ENCODE measurements at regions not wholly inside any gene's neighbourhood (a gene's known extent, or its start where the extent isn't known, plus 50 kb on each side); places are given as distances from the start of the nearest gene placed in this dataset.
A peak's percentile ranks its signal among the peaks of the same experiment; 100 is the strongest.
"Not testable (repeated sequence)": the region's sequence is repeated elsewhere in the genome, so short reads cannot be mapped to it uniquely, and the experiment has no call there.

DNA sequence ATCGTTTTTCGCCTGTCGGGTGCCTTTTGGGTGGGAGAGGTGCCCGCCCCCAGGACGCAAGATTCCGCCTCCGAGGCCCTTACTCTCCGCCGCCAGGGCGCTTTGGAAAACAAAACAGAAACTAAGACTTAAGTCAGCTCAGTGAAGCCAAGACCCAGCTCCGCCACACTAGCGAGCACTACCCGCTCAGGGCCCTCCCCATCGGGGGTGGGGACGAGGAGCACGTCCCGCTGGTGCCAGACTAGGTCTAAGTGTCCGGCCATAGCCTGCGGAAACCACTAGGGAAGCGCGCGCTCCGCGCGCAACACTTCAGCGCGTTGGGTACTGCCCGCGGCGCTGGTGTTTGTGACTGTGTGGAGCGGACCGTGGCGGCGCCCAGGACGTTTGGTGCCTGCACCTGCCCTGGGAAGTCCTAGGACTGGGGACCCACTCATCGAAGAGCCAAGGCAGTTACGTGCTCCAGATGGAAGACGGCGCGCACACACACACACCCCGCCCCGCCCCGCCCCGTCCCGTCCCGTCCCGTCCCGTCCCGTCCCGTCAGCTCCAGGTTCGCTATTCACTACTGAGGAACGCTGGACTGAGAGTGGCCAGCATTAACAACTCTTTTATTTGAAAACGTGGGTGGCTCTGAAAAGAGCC, 57.6 kb upstream of the BOLA1 start:
- DNase-seq (ENCODE audit: low read depth); in situ Hi-C loops (cut with HindIII; ENCODE audit: low pct_unique_long_range_greater_than_20kb, low sequenced_read_pairs): not testable (repeated sequence)

DNA sequence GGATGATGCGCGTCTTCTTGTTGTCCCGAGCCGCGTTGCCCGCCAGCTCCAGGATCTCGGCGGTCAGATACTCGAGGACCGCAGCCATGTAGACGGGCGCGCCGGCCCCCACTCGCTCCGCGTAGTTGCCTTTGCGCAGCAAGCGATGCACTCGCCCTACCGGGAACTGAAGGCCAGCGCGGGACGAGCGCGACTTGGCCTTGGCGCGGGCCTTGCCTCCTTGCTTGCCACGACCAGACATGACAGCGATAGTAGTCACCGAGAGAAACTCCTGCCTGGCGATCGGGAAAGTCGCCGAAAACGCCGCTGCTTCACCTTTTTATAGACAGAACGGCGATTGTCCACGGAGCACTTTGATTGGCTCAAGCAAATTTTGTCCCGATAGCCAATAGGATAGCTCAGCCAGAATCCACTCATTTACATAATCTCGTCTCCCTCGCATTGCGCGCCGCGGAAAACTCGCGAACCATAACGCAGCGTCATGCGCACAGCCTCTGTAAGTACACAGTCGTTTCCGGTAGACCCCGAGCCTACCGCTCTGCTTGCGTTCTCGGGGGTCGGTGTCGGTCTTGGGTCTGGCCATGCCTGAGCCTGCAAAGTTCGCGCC, 56.8 kb upstream of the BOLA1 start:
- in situ Hi-C loops (cut with HindIII; ENCODE audit: low pct_unique_long_range_greater_than_20kb, low sequenced_read_pairs); DNase-seq (ENCODE audit: low read depth): not testable (repeated sequence)

GRCh38 chr1:149843431-149844041, 55.8 kb upstream of the BOLA1 start:
- peak; percentile 21 for DNase-seq (ENCODE audit: low read depth)
- in situ Hi-C loops (cut with HindIII; ENCODE audit: low pct_unique_long_range_greater_than_20kb, low sequenced_read_pairs) = no loop called here

GRCh38 chr1:149844101-149844500, 55.3 kb upstream of the BOLA1 start:
- in situ Hi-C loops (cut with HindIII; ENCODE audit: low pct_unique_long_range_greater_than_20kb, low sequenced_read_pairs) = no loop called here
- DNase-seq (ENCODE audit: low read depth) = no peak

- no peak for DNase-seq (ENCODE audit: low read depth)
- in situ Hi-C loops (cut with HindIII; ENCODE audit: low pct_unique_long_range_greater_than_20kb, low sequenced_read_pairs) = no loop called here
These were observed 54.6 kb upstream of the BOLA1 start for GRCh38 chr1:149844650-149845255.

DNA sequence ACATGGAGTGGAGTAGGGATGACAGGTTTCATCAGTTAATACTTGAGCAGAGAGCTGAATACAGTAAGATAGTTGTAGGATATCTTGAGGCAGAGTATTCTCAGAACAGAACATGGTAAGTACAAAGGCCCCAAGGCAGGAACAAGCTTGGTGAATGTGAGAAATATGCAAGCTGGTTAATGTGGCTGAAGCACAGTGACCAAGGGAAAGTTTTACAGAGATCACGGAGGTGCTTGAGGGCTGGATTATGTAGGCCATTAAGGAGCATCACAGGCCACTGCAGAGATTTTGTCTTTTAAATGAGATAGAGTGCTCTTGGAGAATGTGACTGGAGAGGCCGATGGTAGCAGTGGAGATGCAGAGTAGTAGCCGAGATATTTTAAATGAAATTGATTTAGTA, 54.0 kb upstream of the BOLA1 start:
- peak; percentile 8 for DNase-seq (ENCODE audit: low read depth)
- in situ Hi-C loops (cut with HindIII; ENCODE audit: low pct_unique_long_range_greater_than_20kb, low sequenced_read_pairs) = no loop called here

GRCh38 chr1:149846042-149846441, 53.3 kb upstream of the BOLA1 start:
- DNase-seq (ENCODE audit: low read depth) = no peak
- in situ Hi-C loops (cut with HindIII; ENCODE audit: low pct_unique_long_range_greater_than_20kb, low sequenced_read_pairs) = no loop called here

- no peak for DNase-seq (ENCODE audit: low read depth)
- in situ Hi-C loops (cut with HindIII; ENCODE audit: low pct_unique_long_range_greater_than_20kb, low sequenced_read_pairs) = no loop called here
These were observed 52.5 kb upstream of the BOLA1 start for GRCh38 chr1:149846593-149847466.

- DNase-seq (ENCODE audit: low read depth) = peak; percentile 21
- in situ Hi-C loops (cut with HindIII; ENCODE audit: low pct_unique_long_range_greater_than_20kb, low sequenced_read_pairs) = no loop called here
These were observed 50.8 kb upstream of the BOLA1 start for GRCh38 chr1:149848340-149849110.

DNA sequence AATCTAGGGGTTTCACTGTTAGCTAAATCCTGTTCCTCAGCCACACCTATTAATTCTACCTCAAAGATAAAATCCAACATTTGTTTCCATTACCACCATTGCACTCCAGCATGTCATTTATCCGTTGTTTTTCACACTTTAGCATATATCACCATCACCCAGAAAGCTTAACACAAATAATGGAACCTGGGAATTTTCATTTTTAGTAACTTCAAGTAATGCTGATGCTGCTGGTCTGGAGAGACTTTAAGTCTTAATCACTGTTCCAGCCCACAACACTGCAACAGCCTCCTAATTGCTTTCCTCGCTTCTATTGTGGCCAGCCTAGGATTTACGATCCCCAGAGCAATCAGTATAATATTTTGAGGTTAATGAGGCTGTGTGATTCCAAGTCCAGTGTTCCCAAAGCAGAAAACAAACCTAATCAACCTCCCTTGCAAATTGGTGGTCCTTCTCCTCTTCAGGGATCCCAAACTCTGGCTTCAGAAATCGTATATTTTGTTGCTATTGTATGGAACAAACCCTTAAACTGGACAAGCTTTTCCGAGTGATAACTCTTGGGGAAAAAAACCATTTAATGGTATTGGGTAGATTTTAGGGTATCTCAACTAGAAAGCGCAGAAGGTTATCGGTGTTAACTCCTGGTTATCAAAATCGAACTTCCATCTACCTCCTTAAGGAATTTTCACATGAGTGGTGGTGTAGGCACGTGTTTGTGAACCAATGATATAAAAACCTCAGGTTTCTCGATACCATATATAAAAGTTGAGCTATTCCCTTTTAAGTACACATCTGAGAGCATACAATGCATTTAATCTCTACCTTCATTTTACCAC, 50.0 kb upstream of the BOLA1 start:
- in situ Hi-C loops (cut with HindIII; ENCODE audit: low pct_unique_long_range_greater_than_20kb, low sequenced_read_pairs) = no loop called here
- peak; percentile 25 for DNase-seq (ENCODE audit: low read depth)

Measured in Caki2 (cell line).